Erythroblast (primary cell): ENCODE measurements at regions not wholly inside any gene's neighbourhood (a gene's known extent, or its start where the extent isn't known, plus 50 kb on each side); places are given as distances from the start of the nearest gene placed in this dataset.

Experiments
- GATA1 ChIP-seq: IDR thresholded peaks from 2 replicates; pipeline ENCODE4 v1.6.1; 2011; ENCODE audit warnings: low read depth, mild to moderate bottlenecking, control low read depth, low read length, moderate library complexity
- POLR2A ChIP-seq: IDR thresholded peaks from 2 replicates; pipeline ENCODE4 v1.6.1; 2011; ENCODE audit warnings: mild to moderate bottlenecking, low read length

GRCh38 chr3:101085752-101086151 lies 92.5 kb upstream of the ABI3BP start:
- TF ChIP-seq POLR2A (no peak), GATA1 (no peak)
